Globus pallidus (tissue), 1 donor: ENCODE measurements at regions not wholly inside any gene's neighbourhood (a gene's known extent, or its start where the extent isn't known, plus 50 kb on each side); places are given as distances from the start of the nearest gene placed in this dataset.
A peak's percentile ranks its signal among the peaks of the same experiment; 100 is the strongest.

Experiments
- DNase-seq: peaks from one replicate; pipeline ENCODE4 v3.0.0-alpha.2; 2015; ENCODE audit warnings: low spot score

DNA sequence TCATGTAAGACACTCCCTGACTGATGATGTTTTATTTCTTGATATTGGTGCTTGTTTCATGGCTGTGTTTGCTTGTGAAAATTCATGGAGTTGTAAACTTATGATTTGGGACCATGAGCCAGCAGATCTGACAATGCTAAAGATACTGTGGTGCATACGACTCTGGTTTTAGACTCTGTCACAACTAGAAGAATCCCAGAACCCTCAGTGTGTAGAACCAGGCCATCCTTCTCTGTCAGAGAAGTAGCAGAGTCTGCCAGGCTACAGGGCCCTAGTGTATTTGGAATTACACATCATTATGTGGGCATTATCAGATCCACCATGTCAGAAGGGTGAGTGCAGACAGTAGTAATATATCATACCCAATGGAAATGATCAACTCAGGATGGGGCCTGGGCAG is 209.8 kb upstream of the POU2AF2 start:
- no peak for DNase-seq

DNA sequence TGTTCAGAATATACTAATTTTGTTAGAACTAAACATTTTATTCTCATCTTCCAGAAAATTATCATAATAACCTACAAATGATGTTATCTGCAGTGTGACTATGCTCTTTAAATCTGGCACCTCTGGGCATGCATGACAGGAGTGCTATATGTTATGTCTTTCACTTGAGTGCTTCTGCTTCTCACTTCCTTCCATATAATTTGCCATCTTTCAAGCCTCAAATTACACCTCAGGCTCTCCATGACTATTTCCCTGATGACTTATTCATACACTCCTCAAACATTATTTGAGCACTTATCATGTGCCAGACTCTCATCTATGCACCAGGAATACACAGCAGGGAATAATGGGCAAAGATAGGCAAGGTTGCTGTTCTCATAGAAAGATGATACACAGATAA is 219.3 kb upstream of the POU2AF2 start:
- DNase-seq = no peak

DNA sequence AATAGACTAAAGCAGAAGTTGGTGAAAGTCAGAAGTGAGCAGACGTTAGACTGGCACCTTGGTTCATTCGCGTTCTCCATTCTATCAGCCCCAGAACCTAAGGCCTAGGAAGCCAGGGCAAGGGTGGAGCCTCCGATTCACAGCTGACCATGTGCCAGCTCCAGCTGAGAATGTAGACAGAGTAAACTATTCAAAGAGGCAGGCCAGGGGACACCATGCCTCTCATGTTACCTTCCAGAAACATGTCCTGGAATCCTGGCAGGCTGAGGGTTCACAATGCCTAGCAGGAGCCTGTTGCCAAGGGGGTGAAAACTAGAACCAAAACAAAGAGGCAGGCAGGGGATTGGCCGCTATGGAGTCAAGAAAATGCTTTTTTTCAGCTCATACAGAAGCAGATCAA is 224.4 kb upstream of the POU2AF2 start:
- no peak for DNase-seq

DNA sequence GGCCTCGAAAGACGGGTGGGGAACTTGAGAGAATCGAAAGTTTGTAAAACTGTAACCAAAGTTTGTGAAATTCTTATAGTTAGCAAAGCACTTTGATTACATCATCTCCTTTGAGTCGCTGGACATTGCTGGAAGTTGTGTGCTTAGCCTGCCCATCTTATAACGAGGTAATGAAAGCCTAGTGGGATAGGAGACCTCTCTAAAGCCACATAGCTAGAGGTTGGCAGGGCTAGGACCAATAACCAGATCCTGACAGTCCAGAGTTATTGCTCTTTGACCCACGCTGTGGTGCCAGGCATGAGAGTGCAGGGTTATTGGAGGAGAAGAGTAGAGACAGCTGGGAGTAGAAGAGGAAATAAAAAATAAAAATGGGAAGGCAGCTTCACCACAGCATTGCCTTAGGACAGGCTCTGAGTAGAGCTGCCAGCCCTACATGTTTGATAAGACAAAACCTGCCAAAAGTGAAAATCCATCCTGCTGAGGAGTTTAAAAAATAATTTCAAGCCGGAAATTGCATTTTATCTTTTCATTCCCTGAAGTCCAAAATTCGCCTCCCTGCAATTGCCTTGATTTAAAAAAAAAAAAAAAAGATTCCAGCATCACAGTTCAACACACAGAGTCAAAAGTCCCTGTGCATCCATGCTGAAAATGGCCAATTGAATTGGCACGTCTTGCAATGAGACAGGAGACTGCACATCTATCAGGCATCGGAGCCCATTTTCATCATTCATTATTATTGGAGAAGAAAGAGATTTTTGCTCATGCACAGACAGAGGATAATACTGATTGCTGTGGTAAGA is 225.5 kb upstream of the POU2AF2 start:
- no peak for DNase-seq

DNA sequence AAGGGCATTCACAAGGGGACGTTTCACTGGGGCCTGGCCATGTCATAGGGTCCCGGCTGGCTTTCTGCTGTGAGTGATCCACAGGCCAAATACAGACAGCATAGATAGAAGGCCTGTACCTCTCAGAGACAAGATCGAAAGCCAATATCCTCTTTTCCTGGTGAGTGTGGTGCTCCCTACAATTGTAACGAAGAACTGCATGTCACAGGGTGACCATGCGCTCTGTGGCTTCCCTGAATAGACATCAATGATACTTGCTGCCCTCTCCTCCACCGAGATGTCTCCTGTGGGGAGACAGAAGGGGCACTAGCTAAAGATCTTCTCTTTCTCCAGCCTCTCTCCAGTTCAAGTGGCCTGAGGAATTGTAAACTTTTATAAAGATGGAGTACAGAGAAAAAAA is 226.1 kb upstream of the POU2AF2 start:
- no peak for DNase-seq

DNA sequence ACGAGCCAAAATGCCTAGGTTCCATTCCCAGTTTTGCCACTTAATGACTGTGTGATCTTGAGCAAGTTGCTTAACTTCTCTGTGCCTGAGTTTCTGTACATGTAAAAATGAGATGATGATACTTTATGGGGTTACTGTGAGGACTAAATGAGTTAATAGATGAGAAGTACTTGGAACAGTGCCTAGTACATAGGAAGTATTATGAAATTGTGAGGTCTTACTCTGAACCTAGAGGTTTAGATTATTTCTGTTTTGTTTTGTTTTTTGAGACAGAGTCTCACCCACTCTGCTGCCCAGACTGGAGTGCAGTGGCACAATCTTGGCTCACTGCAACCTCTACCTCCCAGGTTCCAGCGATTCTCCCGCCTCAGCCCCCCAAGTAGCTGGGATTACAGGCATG is 227.0 kb upstream of the POU2AF2 start:
- DNase-seq = no peak

DNA sequence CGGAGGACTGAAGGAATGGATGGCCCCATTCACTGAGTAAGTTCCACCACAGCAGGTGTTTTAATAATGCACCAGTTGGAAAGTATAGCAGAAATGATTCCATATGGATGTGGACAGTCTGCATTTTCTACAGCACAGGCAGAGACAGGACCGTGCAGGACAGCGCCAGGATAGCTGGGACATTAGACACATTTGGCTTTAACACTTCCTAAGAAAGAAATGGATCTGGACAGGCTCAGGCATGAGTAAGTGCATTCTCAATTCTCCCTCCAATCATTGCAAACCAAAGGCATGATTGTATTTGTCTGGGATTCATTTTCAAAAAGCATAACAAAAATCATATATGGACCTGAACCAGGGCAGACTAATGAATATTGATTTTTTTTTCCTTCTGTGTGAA is 233.0 kb upstream of the POU2AF2 start:
- no peak for DNase-seq

DNA sequence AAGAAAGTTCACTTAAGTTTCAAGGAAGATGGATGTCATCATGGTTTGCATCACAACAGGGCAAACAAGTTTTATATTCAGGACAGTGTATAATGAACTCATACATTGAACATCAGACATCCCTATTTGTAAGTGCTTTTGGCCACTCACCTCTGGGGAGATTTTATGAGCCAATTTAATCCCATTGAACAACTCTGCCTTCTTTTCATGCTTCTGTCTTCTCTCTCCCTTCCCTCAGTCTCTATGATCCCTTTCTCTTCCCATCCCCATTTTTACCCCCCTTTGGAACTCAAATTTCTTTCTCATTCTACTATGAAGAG is 234.3 kb upstream of the POU2AF2 start:
- DNase-seq = no peak

DNA sequence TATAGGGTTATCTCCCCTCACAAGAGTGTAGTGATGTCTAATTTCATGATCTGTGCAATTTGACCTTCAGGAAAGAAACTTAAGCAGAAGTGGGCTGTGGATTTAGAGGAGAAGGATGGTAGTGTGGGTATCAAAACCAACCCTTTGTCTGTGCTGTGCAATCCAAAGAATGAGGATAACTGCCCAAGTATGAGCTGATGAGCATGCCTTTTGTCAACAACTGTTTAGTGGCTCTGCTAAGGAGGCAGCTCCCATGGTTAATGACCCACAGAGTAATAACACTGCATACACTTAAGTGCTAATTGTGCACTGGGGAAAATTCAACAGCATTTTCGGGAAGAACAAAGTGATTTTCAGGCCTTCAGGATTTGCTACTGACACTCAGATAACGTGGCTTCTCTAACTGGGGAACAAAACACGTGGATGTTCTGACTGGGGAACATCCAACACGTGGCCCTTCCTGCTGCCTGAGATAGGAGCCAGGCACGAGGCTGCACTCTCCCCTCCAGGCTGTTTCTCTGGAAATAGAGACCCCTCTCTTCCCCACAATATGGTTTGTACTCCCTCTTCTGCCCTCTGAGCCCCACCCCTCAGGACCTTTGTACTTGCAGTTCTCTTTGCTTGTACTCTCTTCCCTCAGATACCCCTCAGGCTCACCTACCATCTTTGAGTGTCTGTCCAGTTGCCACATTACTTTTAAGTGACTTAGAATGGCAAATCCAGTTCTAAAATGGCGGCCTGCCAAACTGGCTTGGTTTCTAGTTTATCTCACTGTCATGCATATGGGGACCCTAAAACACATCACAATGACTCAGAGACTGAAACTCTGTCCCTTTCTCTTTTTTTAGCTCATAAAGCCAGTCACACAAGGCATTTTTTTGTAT is 234.9 kb upstream of the POU2AF2 start:
- no peak for DNase-seq

DNA sequence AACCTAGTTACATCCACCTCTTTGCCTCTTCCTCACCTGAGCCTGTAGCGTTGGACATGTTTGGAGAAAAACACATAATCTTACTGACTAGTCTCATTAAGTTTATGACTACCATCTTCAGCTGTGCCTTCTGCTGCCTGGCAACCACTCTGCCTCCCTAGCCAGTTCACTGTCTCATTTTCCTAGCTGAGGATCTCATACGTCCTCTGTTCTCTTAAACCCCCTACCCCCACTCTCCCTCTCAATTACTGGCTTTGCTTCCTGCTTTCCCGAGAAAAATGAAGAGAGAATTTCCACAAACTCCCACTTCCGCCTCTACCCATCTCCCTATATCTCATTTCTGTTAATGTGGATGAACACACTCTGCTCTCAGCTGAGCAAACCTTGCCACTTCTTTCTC is 239.3 kb upstream of the POU2AF2 start:
- DNase-seq = no peak

DNA sequence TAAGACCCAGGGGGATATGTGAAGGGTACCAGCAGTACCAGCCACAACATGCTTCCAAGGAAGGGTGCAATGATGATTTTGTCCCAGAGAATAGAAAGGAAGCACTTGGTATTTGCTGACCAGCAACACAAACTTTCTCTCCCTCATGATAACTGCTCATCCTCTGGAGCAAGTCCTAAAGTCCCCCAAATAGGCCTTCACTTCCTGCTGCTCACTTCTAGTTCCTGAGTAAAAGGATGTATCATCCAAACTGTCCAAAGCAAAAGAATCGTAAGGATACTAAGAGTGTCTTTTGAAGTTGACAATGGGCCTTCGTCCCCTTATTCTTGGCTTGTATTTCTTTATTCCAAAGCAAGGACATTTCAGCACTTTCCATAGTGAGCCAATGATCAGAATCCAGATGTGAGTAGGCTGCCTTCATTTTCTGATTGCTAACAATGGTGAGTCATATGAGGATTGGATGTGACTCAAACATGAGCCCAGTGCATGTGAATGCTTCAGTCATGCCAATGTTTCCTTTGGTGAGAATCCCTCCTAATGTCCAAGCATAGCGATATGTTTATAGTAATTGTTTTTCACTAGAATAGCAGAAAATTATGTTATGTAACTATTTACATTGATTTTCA is 243.4 kb upstream of the POU2AF2 start:
- no peak for DNase-seq

DNA sequence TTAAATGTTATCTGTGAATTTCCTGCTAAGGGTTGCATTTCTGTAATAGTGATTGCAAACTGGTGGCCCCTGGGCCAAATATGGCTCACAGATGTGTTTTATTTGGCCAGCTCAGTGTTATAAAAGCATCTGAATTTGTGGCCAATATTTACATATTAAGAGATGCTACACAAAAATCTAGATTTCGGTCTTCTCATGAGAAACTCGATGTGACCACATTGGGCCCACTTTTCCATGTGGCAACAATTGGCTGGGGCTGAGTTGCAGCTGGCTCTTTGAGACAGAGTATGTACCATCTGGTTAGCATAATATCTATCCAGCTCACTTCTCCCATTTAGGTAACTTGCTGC is 244.5 kb upstream of the POU2AF2 start:
- no peak for DNase-seq

DNA sequence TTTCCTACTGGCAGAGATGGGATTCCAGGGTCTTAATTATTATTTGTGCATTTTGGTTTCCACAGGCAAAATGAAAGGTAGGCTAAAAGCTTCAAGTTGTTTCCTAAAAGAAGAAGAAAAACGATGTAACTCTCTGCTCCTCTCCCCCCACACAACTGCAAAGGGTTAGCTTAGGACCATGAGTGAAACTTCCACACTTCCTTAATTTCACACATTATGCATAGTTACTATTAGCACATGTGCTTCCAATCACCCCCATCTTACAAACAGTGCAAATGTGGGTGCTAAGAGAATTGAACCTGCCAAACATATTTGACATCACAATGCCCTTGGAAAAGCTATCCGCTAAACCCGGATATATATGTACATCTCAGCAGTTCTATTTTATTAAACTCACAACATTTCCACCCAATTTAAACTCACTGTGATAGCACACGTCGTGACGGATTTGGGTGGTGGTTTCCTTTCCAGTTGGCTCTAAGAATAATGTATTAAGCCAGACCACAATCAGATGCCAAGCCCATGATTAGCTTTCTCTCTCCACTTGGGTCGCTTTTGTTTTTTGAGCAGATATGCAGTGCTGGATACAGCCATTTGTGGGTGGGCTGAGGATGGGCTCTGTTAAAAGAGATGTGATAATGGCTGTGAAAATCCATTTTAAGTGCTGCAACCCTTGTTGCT is 245.0 kb upstream of the POU2AF2 start:
- DNase-seq = no peak

DNA sequence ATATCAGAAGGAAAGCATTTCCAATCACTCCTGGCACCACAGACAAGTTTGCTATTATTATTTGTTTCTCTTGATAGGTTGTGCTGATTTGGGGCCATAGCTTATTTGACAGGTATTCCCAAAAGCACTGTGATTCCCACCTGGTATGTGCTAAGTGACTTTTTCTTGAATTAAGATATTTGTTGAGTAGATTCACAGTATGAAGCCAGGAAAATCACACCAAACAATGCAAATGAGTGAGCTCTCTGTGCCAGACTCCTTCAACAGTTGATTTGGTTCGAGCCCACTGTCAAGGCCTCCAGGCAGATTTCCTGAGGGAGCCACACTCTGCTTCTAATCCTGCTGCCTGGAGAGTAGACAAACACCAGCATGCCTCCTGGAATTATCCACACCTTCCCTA is 253.0 kb upstream of the POU2AF2 start:
- DNase-seq = no peak

DNA sequence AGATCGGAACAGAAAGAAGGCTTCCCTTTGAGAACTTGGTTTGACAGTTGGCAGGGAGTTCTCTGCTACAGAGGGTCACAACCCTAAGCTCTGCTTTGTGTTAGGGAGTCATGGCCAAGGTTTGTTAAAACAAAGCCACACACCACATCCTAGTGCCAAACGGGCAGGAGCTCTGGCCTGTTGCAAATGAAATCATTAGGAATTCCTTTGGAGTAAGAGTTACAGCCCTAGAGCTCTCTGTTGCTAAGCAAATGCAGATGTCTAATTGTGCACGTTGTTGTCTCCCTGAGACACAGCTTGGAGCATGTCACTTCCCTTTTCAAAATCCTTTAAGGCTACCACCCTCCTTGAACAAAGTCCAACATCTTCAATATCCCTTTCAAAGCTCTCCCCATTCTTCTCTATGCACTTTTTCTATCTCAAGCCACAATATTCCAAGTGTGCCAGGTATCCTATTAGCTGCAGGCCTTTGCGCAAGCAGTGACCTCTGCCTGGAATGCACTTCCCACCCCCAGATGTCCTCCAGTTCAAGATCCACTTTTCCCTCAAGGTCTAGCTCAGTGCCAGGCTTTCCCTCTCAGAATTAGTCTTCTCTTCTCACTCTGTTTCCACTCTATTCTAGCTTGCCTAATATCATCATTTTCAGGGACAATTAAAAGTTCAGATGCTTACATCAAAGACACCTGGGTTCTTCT is 253.7 kb upstream of the POU2AF2 start:
- peak; percentile 55 for DNase-seq

DNA sequence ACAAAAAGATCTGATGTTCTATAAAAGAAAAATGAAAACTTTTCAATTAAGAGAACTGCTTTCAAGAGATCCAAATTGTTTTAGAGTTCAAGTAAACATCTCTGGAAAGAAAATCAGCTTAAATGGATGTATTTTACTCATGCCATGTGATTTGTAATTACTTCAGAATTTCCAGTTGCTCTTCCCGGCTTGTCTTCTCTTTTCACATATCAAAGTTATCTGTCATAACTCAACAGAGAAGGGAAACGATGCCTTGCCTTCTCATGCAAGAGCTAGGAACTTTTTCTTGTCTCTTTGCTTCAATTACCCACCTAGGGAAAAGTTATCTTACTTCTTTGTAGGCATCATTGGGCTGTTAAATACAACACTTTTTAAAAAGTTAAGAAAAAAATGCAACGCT is 255.2 kb upstream of the POU2AF2 start:
- no peak for DNase-seq

DNA sequence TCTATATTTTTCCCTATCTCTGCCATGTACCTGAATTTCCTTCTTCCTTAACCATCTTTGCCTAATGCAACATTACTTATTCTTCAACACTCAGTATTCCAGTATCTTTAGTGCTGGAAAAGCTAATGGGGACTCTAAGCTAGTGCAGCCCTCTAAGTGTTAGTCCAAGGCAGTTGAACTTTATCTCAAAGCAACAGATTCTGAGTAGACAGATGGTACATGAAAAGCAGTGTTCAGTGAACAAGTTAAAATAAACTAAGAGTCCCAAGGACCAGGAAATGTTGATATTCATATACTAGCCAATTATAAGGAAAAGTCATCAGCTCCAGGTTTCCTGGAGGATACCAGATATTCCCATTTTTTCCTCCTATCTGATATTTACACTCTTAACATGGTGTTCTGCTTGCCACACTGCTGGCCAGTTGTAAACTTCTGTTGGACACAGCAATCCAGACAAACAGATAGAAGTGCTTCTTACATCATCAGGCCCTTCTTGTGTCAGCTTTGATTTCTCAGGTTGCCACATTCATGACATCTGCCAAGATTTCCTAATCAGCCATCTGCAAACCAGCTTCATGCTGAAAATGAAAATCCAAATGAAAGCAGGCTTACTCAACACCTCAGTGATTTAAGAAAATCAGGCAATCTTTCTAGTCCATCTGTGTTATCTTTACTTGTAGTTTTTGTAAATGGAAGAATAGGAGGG is 255.9 kb upstream of the POU2AF2 start:
- no peak for DNase-seq

DNA sequence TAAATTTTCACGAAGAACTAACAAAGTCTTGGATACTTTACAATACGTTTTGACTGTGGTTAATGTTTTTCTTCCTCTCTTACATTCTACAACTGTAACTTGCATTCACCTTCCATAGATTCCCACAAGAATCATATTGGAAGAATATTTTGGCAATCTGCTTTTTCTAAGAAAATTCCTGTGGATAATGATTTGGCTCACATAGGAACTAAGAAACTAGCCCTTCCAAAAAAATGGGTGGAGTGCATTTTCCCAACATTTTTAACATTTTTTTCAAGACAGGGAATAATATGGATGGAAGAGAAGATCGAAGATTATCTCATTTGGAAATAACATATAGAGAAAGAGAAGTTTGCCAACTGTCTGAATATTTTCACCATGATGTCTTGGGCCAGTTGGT is 256.9 kb upstream of the POU2AF2 start:
- DNase-seq = no peak

DNA sequence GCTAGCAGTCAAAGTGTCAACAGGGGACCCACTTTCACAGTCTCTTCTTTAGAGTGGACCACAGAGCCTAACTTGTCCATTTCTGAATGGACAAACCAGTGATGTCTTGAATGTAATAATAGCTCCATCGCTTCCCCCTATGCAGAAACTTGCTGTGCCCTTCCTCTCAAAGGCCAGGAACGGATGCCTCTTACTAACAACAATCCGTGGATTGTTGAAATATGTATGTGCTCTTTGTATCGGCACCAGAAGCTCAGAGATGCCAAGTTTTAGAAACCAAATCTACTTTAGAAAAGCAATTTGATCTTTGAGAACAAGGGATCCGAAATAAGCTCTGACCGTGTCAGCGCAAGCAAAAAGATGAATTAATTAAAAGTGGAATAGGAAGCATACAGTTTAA is 259.5 kb upstream of the POU2AF2 start:
- peak; percentile 16 for DNase-seq

DNA sequence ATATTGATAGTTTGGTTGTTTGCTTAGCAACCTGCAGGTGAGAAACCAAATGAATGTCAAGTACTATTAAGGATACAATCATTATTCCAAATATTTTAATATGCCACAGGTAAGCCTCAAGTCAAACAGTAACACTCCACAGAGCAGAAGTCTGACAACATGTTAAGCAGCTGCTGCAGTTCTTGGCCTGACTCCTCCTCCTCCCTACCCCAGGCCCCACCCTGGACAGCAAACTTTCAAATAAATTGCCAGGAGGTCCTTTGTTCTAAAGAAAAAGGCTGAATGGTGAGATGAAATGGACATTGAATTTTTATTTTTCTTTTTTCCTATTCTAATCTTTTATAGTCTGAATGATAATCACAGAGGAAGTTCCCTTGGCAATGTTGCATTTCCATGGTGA is 260.0 kb upstream of the POU2AF2 start:
- no peak for DNase-seq

DNA sequence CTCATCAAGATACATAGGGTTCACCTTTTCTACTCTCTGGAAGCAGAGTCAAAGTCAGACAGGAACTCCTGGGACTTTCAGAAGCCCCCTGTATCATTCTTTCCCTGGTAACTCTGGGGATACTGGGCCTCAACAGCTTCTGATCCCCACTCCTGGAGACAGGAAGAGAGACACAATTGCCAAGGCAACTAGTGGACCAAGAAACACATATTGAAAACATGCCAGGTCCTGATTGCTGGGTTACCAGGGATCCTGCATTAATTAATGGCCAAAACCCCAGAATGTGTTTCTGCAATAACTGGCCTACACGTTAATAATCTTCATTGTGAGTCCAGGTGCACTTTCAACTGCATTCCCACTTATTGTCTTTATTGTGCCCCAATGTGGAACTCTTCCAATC is 260.8 kb upstream of the POU2AF2 start:
- DNase-seq = no peak
